ENCODE measurements at regions not wholly inside any gene's neighbourhood (a gene's known extent, or its start where the extent isn't known, plus 50 kb on each side); places are given as distances from the start of the nearest gene placed in this dataset.

- H3K9me3 ChIP-seq (ENCODE audit: low read depth) = no peaks in the 10 kb centered on the region
- H3K27ac Mint-ChIP-seq = peak overlapping the region; percentile 46
- H3K4me2 ChIP-seq = no peak overlapping the region
- no peaks in the 10 kb centered on the region for H3K27me3 ChIP-seq
- no peak overlapping the region for H3K4me3 Mint-ChIP-seq
- no peak overlapping the region for H3K9ac ChIP-seq
- no peak overlapping the region for H3K27ac ChIP-seq
- H3K27me3 Mint-ChIP-seq (ENCODE audit: insufficient read depth, low read depth) = no peaks in the 10 kb centered on the region
- H3K36me3 ChIP-seq = no peaks in the 10 kb centered on the region
- H4K20me1 ChIP-seq (ENCODE audit: low read depth) = no peaks in the 10 kb centered on the region
- H3K36me3 Mint-ChIP-seq = no peaks in the 10 kb centered on the region
- TF ChIP-seq EZH2 (IDR thresholded peaks at IDR 0.05) = no peak
- no peak overlapping the region for H2AFZ ChIP-seq (replicated peaks)
- DNase-seq (ENCODE audit: low spot score) = no peak
- H3K4me1 Mint-ChIP-seq = no peaks in the 10 kb centered on the region
- H3K4me1 ChIP-seq = peaks cover 2% of the 10 kb centered on the region
- no peaks in the 10 kb centered on the region for H3F3A ChIP-seq (ENCODE audit: low read depth)
- no peaks in the 10 kb centered on the region for H3K9me3 Mint-ChIP-seq
- no peaks in the 10 kb centered on the region for H3K79me2 ChIP-seq (ENCODE audit: low read depth)
- no peak overlapping the region for H3K4me3 ChIP-seq
Observed at GRCh38 chr10:77692782-77693181, 55.2 kb upstream of the KCNMA1 start.

GRCh38 chr10:77689339-77689738, 51.7 kb upstream of the KCNMA1 start:
- Histone ChIP-seq H4K20me1 (ENCODE audit: low read depth) (no peaks in the 10 kb centered on the region), H3K27ac (no peak overlapping the region), H3F3A (ENCODE audit: low read depth) (peaks cover 22% of the 10 kb centered on the region), H3K4me2 (no peak overlapping the region), H3K4me3 (no peak overlapping the region), H3K4me1 (peaks cover 29% of the 10 kb centered on the region), H3K79me2 (ENCODE audit: low read depth) (no peaks in the 10 kb centered on the region), H3K9ac (no peak overlapping the region), H2AFZ (replicated peaks) (no peak overlapping the region), H3K9me3 (ENCODE audit: low read depth) (no peaks in the 10 kb centered on the region), H3K36me3 (no peaks in the 10 kb centered on the region), H3K27me3 (no peaks in the 10 kb centered on the region)
- H3K4me1 Mint-ChIP-seq = peaks cover 13% of the 10 kb centered on the region
- no peak for DNase-seq (ENCODE audit: low spot score)
- H3K27ac Mint-ChIP-seq = no peak overlapping the region
- H3K27me3 Mint-ChIP-seq (ENCODE audit: insufficient read depth, low read depth) = peaks cover 3% of the 10 kb centered on the region
- no peaks in the 10 kb centered on the region for H3K36me3 Mint-ChIP-seq
- H3K4me3 Mint-ChIP-seq = no peak overlapping the region
- H3K9me3 Mint-ChIP-seq = no peaks in the 10 kb centered on the region
- TF ChIP-seq EZH2 (IDR thresholded peaks at IDR 0.05) = no peak
- no peak for TF ChIP-seq EZH2phosphoT487 (IDR thresholded peaks at IDR 0.05)
- no peak for TF ChIP-seq CTCF (IDR thresholded peaks at IDR 0.05)

- H3K36me3 Mint-ChIP-seq = no peaks in the 10 kb centered on the region
- no peaks in the 10 kb centered on the region for H3K79me2 ChIP-seq (ENCODE audit: low read depth)
- H3K27me3 ChIP-seq = no peaks in the 10 kb centered on the region
- peak; percentile 13 for DNase-seq (ENCODE audit: low spot score)
- no peak overlapping the region for H3K4me2 ChIP-seq
- H3K4me1 ChIP-seq = peaks cover 29% of the 10 kb centered on the region
- H3K27ac Mint-ChIP-seq = no peak overlapping the region
- no peaks in the 10 kb centered on the region for H3K36me3 ChIP-seq
- no peak overlapping the region for H3K4me3 ChIP-seq
- peaks cover 6% of the 10 kb centered on the region for H3K9me3 Mint-ChIP-seq
- no peaks in the 10 kb centered on the region for H4K20me1 ChIP-seq (ENCODE audit: low read depth)
- TF ChIP-seq EZH2phosphoT487 (IDR thresholded peaks at IDR 0.05) (no peak), EZH2 (IDR thresholded peaks at IDR 0.05) (no peak), CTCF (IDR thresholded peaks at IDR 0.05) (peak; percentile 19)
- H3K4me1 Mint-ChIP-seq = peaks cover 20% of the 10 kb centered on the region
- no peaks in the 10 kb centered on the region for H3K9me3 ChIP-seq (ENCODE audit: low read depth)
- peaks cover 22% of the 10 kb centered on the region for H3F3A ChIP-seq (ENCODE audit: low read depth)
- no peak overlapping the region for H3K27ac ChIP-seq
- no peak overlapping the region for H3K9ac ChIP-seq
- no peak overlapping the region for H2AFZ ChIP-seq (replicated peaks)
- no peak overlapping the region for H3K4me3 Mint-ChIP-seq
- peaks cover 3% of the 10 kb centered on the region for H3K27me3 Mint-ChIP-seq (ENCODE audit: insufficient read depth, low read depth)
Observed at GRCh38 chr10:77687621-77688020, 50.0 kb upstream of the KCNMA1 start.

Measured in neural progenitor cell (in vitro differentiated cells).